PC-9 (cell line): ENCODE measurements at regions not wholly inside any gene's neighbourhood (a gene's known extent, or its start where the extent isn't known, plus 50 kb on each side); places are given as distances from the start of the nearest gene placed in this dataset.

Experiments used
- BruUV-seq: library from RNA; stranded (reverse); fragments of 400-500 nt; replicated peaks from 2 replicates; lab custom pipeline; 2021; lab: Mats Ljungman, UMichigan
- CTCF ChIA-PET: fragments of 300-600 bp; sonication (Branson Sonifier 250); formaldehyde crosslinking; loops from one replicate; lab custom pipeline; 2022; ENCODE audit warnings: antibody characterized with exemption; lab: Charles Lee
- POLR2A ChIA-PET: fragments of 300-600 bp; sonication (Branson Sonifier 250); formaldehyde crosslinking; loops from one replicate; lab custom pipeline; 2022; ENCODE audit warnings: antibody characterized with exemption; ENCODE audit not compliant: unreplicated experiment; lab: Charles Lee
- DNase-seq, 2 experiments: peaks; one replicate each; pipeline versions ENCODE4 v3.0.0 to v3.0.0-alpha.2; 2015 to 2022; ENCODE audit warnings: mixed read lengths in 1 of 2
- H2AFZ ChIP-seq: fragments of 200-600 bp; sonication (generic); 2 replicates; pipeline ENCODE4 v1.8.1; 2017; ENCODE audit warnings: antibody characterized with exemption
- H3F3A ChIP-seq: fragments of 200-600 bp; sonication (generic); 2 replicates; pipeline ENCODE4 v1.8.1; 2017; ENCODE audit warnings: antibody characterized with exemption, mild to moderate bottlenecking, low read depth; ENCODE audit not compliant: insufficient read depth
- H3K27ac ChIP-seq: fragments of 200-600 bp; sonication (generic); 2 replicates; pipeline ENCODE4 v1.6.1; 2016; ENCODE audit warnings: mixed run types
- H3K27me3 ChIP-seq: fragments of 200-600 bp; sonication (generic); 2 replicates; pipeline ENCODE4 v1.6.1; 2016; ENCODE audit warnings: low read depth, mixed run types; ENCODE audit not compliant: insufficient read depth
- H3K36me3 ChIP-seq: fragments of 200-600 bp; sonication (generic); 2 replicates; pipeline ENCODE4 v1.6.1; 2016; ENCODE audit warnings: low read depth, mixed run types
- H3K4me1 ChIP-seq: fragments of 200-600 bp; sonication (generic); replicated peaks from 2 replicates; pipeline ENCODE4 v1.6.1; 2016; ENCODE audit warnings: mixed run types; ENCODE audit not compliant: insufficient read depth
- H3K4me2 ChIP-seq: fragments of 200-600 bp; sonication (generic); 2 replicates; pipeline ENCODE4 v1.6.1; 2017; ENCODE audit warnings: mixed run types
- H3K4me3 ChIP-seq: fragments of 200-600 bp; sonication (generic); 2 replicates; pipeline ENCODE4 v1.6.1; 2016; ENCODE audit warnings: mixed run types
- H3K79me2 ChIP-seq: fragments of 200-600 bp; sonication (generic); 2 replicates; pipeline ENCODE4 v1.6.1; 2017; ENCODE audit warnings: low read depth, mixed run types
- H3K9me2 ChIP-seq: fragments of 200-600 bp; sonication (generic); 2 replicates; pipeline ENCODE4 v1.8.1; 2017; ENCODE audit warnings: mild to moderate bottlenecking; ENCODE audit not compliant: insufficient read depth
- H3K9me3 ChIP-seq: fragments of 200-600 bp; sonication (generic); 2 replicates; pipeline ENCODE4 v1.8.1; 2016; ENCODE audit warnings: low read depth; ENCODE audit not compliant: insufficient read depth
- H4K20me1 ChIP-seq: fragments of 200-600 bp; sonication (generic); 2 replicates; pipeline ENCODE4 v1.8.1; 2017; ENCODE audit not compliant: insufficient read depth
- CTCF ChIP-seq: fragments of 200-600 bp; sonication (generic); conservative IDR thresholded peaks from 2 replicates; pipeline ENCODE4 v1.6.1; 2017; ENCODE audit warnings: mixed run types, antibody characterized with exemption, mild to moderate bottlenecking, moderate library complexity
- EZH2 ChIP-seq: fragments of 200-600 bp; sonication (generic); IDR thresholded peaks from 2 replicates; pipeline ENCODE4 v1.8.0; 2017; ENCODE audit warnings: antibody characterized with exemption, low read depth
- intact Hi-C: fragments of 100-400 bp; cut with micrococcal nuclease; formaldehyde crosslinking; loops from one replicate; pipeline ENCODE4 v1.10.0; 2022; ENCODE audit not compliant: unreplicated experiment

- no peaks in the 10 kb centered on the region for H3F3A ChIP-seq
- H3K36me3 ChIP-seq: no peaks in the 10 kb centered on the region
- no peak overlapping the region for H3K4me3 ChIP-seq
- no peak for DNase-seq
- no peaks in the 10 kb centered on the region for H3K9me3 ChIP-seq
- peaks cover 3% of the 10 kb centered on the region; the same call in 1 of the 2 replicates for H3K9me2 ChIP-seq
- H3K4me1 ChIP-seq: no peaks in the 10 kb centered on the region
- intact Hi-C loops: no loop called here
- CTCF ChIA-PET: interaction anchor here (0.6 kb wide), 1 partner anchor 80 kb away, joined by 7 read pairs; no protein-coding TSS in a partner anchor
- no peaks in the 10 kb centered on the region for H3K27me3 ChIP-seq
- POLR2A ChIA-PET: no interaction called here
- no peaks in the 10 kb centered on the region for H4K20me1 ChIP-seq
- H3K79me2 ChIP-seq: no peaks in the 10 kb centered on the region
- no peak overlapping the region for H3K27ac ChIP-seq
- TF ChIP-seq EZH2: no peak
- no peak for TF ChIP-seq CTCF
- H2AFZ ChIP-seq: no peak overlapping the region
- H3K4me2 ChIP-seq: no peak overlapping the region
- no TSS peak for BruUV-seq
These were observed 754.4 kb downstream of the CDH18 start for GRCh38 chr5:19233573-19233972.

GRCh38 chr5:19235101-19235584 lies 752.9 kb downstream of the CDH18 start:
- no peaks in the 10 kb centered on the region for H3K9me3 ChIP-seq
- peaks cover 3% of the 10 kb centered on the region; the same call in 1 of the 2 replicates for H3K9me2 ChIP-seq
- intact Hi-C loops: loop anchor here (5.0 kb wide), 1 partner anchor 297 kb away; no protein-coding TSS in a partner anchor
- no peak overlapping the region for H3K27ac ChIP-seq
- BruUV-seq: no TSS peak
- no peak for DNase-seq
- ChIA-PET CTCF (no interaction called here), POLR2A (no interaction called here)
- no peaks in the 10 kb centered on the region for H3K79me2 ChIP-seq
- no peak overlapping the region for H3K4me3 ChIP-seq
- no peaks in the 10 kb centered on the region for H3F3A ChIP-seq
- no peaks in the 10 kb centered on the region for H3K36me3 ChIP-seq
- no peaks in the 10 kb centered on the region for H3K4me1 ChIP-seq
- H3K27me3 ChIP-seq: no peaks in the 10 kb centered on the region
- no peaks in the 10 kb centered on the region for H4K20me1 ChIP-seq
- H3K4me2 ChIP-seq: no peak overlapping the region
- no peak for TF ChIP-seq CTCF
- no peak for TF ChIP-seq EZH2
- no peak overlapping the region for H2AFZ ChIP-seq

GRCh38 chr5:19240170-19240569 lies 747.8 kb downstream of the CDH18 start:
- Histone ChIP-seq H3K36me3 (no peaks in the 10 kb centered on the region), H3K9me2 (peaks cover 3% of the 10 kb centered on the region; the same call in 1 of the 2 replicates), H2AFZ (no peak overlapping the region), H3K9me3 (0 out of 2 replicates have a peak, but pooled peaks cover 7% of the 10 kb centered on the region), H3K4me2 (no peak overlapping the region), H3K4me1 (no peaks in the 10 kb centered on the region), H3K79me2 (no peaks in the 10 kb centered on the region), H3K4me3 (no peak overlapping the region), H3K27me3 (no peaks in the 10 kb centered on the region), H3F3A (no peaks in the 10 kb centered on the region), H4K20me1 (no peaks in the 10 kb centered on the region), H3K27ac (no peak overlapping the region)
- ChIA-PET CTCF (interaction anchor here (0.6 kb wide), 1 partner anchor 8 kb away, joined by 3 read pairs; no protein-coding TSS in a partner anchor), POLR2A (interaction anchor here (0.6 to 0.7 kb wide), 4 partner anchors 53 to 90 kb away, joined by 3 to 5 read pairs (median 4); no protein-coding TSS in a partner anchor)
- BruUV-seq: no TSS peak
- DNase-seq: peak; percentile 21 to 45
- intact Hi-C loops: loop anchor here (2.0 kb wide), 1 partner anchor 75 kb away; no protein-coding TSS in a partner anchor
- TF ChIP-seq EZH2 (no peak), CTCF (no peak)
